ENCODE measurements at regions not wholly inside any gene's neighbourhood (a gene's known extent, or its start where the extent isn't known, plus 50 kb on each side); places are given as distances from the start of the nearest gene placed in this dataset.

- no peak for TF ChIP-seq CTCF (IDR thresholded peaks at IDR 0.05)
- TF ChIP-seq POLR2A (IDR thresholded peaks at IDR 0.05): no peak
These were observed 392.1 kb downstream of the PTH2R start for GRCh38 chr2:208798698-208799097.

All from Peyer's patch (tissue), 4 donors.